PC-9 (cell line): ENCODE measurements at regions not wholly inside any gene's neighbourhood (a gene's known extent, or its start where the extent isn't known, plus 50 kb on each side); places are given as distances from the start of the nearest gene placed in this dataset.
"Not testable (repeated sequence)": the region's sequence is repeated elsewhere in the genome, so short reads cannot be mapped to it uniquely, and the experiment has no call there.

Source experiments
- CTCF ChIP-seq: fragments of 200-600 bp; sonication (generic); conservative IDR thresholded peaks from 2 replicates; pipeline ENCODE4 v1.6.1; 2017; ENCODE audit warnings: mixed run types, antibody characterized with exemption, mild to moderate bottlenecking, moderate library complexity
- EZH2 ChIP-seq: fragments of 200-600 bp; sonication (generic); IDR thresholded peaks from 2 replicates; pipeline ENCODE4 v1.8.0; 2017; ENCODE audit warnings: antibody characterized with exemption, low read depth

DNA sequence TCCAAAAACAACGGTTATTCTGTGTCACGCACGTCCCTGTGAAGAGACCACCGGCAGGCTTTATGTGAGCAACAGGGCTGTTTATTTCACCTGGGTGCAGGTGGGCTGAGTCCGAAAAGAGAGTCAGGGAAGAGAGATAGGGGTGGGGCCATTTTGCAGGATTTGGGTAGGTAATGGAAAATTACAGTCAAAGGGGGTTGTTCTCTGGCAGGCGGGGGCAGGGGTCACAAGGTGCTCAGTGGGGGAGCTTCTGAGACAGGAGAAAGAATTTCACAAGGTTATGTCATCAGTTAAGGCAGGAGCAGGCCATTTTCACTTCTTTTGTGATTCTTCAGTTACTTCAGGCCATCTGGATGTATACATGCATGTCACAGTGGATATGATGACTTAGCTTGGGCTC is 467.0 kb downstream of the PYDC2 start:
- TF ChIP-seq CTCF, EZH2: not testable (repeated sequence)
